ENCODE measurements at regions not wholly inside any gene's neighbourhood (a gene's known extent, or its start where the extent isn't known, plus 50 kb on each side); places are given as distances from the start of the nearest gene placed in this dataset.

DNA sequence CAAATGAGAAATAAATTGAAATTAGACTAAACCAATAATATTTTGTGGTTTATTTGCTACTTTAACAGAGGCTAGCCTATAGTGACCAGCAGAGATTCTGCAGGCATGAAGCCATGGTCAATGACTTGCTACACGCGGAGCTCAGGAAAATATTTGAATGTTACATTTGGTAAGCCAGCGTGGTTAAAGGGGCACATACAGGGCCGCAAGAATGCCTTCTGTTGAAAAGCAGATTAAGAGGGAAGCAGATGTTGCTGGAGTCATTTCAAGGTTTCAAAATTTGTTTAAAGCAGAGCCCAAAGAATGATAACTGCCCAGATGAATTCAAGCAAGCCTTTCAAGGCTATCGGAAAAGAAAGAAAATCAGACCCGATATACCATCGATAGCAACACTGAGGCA, 294.3 kb upstream of the MAN1A1 start:
- TF ChIP-seq, protein P1, sequence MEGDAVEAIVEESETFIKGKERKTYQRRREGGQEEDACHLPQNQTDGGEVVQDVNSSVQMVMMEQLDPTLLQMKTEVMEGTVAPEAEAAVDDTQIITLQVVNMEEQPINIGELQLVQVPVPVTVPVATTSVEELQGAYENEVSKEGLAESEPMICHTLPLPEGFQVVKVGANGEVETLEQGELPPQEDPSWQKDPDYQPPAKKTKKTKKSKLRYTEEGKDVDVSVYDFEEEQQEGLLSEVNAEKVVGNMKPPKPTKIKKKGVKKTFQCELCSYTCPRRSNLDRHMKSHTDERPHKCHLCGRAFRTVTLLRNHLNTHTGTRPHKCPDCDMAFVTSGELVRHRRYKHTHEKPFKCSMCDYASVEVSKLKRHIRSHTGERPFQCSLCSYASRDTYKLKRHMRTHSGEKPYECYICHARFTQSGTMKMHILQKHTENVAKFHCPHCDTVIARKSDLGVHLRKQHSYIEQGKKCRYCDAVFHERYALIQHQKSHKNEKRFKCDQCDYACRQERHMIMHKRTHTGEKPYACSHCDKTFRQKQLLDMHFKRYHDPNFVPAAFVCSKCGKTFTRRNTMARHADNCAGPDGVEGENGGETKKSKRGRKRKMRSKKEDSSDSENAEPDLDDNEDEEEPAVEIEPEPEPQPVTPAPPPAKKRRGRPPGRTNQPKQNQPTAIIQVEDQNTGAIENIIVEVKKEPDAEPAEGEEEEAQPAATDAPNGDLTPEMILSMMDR (IDR thresholded peaks at IDR 0.05), result no peak
- no peak for TF ChIP-seq POLR2A (IDR thresholded peaks at IDR 0.05)

Measured in heart left ventricle (tissue), 13 donors.